CD4-positive, alpha-beta T cell treated with Interferon alpha-2 for 1 hour (primary cell): ENCODE measurements at regions not wholly inside any gene's neighbourhood (a gene's known extent, or its start where the extent isn't known, plus 50 kb on each side); places are given as distances from the start of the nearest gene placed in this dataset.
A peak's percentile ranks its signal among the peaks of the same experiment; 100 is the strongest.

ENCODE experiments used
- DNase-seq, 2 donors: peaks; one replicate each; pipeline ENCODE4 v3.0.0-alpha.2; 2020 to 2022

- no peak for DNase-seq
These were observed 180.2 kb downstream of the SOCS6 start for GRCh38 chr18:70468861-70469547.

- DNase-seq: peak; percentile 21 to 47
These were observed 175.7 kb downstream of the SOCS6 start for GRCh38 chr18:70464343-70465114.

DNA sequence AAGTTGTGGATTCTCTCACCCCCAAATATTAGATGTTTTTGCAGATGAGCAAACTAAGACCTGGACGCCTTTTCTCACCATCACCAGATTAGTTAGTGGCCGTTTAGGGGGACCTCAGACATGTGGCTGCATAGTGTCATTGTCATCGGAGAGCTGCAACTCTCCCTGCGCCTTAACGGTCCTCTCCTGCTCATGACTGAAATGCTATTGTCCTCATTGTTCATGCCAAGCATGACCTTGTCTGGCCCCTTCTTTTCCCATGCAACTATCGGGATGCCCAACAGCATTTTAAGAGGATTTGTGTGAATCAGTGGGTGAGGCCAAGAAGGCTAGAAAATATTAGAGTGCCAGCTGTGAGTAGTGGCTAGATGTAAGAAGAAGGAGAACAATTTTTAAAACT, 174.2 kb downstream of the SOCS6 start:
- DNase-seq: no peak

DNA sequence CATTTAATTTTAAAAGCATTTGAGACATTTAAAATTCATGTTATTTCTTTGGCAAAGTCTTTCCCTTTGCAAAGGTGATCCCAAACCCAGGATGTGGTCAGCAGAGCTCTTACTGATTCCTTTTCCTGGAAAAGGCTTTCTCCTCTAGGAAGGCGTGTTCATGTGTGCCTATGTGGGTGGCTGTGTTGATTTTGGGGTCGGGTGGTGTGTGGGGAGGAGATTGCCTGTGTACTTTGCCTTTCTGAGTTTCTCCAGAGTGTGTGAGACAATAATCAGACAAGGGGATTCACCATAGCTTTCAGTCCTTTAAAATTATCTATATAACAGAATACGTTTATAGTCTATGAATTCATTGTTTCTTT, 173.2 kb downstream of the SOCS6 start:
- no peak for DNase-seq

GRCh38 chr18:70461323-70462077, 172.7 kb downstream of the SOCS6 start:
- no peak for DNase-seq

DNA sequence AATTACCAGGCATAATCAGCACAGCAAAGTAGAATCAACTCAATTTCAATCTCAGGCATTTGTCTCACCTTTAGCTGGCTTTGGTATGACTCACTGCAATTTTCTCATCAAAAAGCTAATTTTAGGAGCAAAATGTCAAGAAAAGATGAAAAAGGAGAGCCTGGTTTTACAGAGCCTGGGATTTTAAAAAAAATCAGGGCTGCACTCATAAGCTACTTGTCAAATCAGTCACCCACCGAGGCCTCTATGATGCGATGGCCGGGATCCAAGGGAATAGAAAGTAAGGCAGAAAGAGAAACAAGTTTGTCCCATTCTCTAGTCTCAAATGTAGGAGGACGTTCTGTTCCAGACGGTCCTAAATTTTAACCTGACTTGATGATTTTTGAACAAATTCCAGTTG, 170.9 kb downstream of the SOCS6 start:
- DNase-seq: no peak

DNA sequence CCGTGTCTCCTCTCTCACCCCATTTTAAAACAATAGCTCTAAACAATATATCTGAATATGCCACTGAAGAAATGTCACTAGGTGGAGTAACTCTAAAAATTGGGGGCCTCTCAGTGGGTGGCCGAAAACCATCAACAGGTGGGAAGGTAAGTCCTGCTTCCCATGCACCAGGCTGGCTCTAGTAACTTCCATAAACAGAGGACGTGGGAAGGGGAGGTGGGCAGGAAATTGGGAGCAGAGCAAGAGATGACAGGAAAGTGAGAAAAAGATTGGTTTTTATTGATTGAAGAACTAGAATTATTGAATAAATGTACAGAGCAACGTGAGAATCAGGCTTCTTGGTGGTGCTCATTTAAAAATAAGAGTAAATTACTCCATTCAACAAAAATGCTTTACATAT, 170.4 kb downstream of the SOCS6 start:
- no peak for DNase-seq

GRCh38 chr18:70457788-70458187, 168.9 kb downstream of the SOCS6 start:
- no peak for DNase-seq

DNA sequence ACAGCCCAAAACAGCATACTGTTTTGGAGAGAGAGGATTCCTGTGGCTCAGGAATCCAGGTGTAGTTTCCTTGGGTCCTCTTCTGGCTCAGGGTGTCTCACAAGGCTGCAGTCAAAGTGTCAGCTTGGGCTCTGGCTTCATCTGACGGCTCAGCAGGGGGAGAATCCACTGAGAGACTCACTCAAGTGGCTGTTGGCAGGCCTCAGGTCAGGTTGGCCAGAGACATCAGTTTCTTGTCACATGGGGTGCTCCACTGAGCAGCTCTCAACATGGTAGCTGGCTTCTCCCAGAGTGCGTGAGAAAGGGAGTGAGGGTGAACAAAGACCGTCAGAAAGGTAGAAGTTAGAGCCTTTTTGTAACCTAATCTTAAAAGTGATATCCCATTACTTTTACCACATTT, 168.4 kb downstream of the SOCS6 start:
- no peak for DNase-seq

- DNase-seq: no peak
These were observed 167.5 kb downstream of the SOCS6 start for GRCh38 chr18:70456376-70456775.

- DNase-seq: no peak
These were observed 166.9 kb downstream of the SOCS6 start for GRCh38 chr18:70455731-70456130.

- DNase-seq: peak in 1 of 2 donors; percentile 48
These were observed 166.0 kb downstream of the SOCS6 start for GRCh38 chr18:70454704-70455322.

GRCh38 chr18:70453058-70453775, 164.4 kb downstream of the SOCS6 start:
- no peak for DNase-seq

DNA sequence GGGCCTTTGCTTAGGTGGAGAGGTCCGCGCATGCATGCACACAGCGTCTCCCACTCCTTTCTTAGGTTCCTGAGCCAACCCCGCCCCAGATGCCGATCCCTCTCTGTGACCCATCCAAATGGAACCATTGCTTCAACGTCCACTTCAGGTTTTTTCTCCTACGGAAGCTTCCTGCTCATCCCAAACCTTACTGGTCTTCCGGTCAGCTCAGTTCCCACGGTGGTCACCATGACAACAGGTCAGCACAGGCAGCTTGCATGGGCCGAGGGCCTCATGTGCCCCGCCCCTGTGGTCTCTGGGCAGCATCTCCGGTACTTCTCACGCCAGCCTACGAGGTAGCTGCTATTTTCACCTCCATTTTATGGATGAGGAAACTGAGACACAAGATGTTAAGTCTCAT, 163.7 kb downstream of the SOCS6 start:
- no peak for DNase-seq

DNA sequence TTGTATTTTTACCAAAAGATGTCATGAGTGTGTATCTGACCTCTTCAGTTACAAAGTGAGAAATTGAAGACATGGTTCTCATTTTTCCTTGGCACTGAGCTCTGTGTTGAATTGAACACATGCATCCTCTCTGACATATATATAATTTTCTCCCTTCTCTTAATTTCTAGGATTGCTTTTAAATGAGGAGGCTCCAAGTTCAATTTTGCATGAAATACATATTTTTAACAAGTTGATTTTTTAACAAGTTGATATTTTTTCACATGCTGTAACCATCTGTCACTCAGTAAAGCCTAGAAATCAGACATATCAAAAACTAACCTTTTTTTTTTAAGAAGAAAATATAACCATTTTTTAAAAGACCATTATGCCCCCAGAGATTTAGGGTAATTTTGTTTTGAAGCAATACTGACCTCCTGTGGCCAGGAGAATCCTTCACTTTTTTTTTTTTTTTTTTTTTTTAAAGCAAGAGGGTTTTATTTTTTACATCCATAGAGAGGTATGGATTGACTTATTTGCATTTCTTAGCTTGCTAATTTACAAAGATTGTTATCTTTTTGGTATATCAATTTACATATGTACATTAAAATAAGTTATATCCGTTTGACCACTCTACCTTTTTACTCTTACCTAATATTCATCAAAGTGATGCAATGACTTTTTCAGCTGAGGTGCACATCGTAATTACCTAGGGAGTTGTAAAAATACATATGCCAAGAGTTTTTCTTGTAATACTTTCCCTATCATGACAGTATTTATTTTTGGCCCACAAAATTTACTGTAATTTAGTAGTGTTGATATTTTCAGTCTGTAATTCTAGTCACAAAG, 161.8 kb downstream of the SOCS6 start:
- DNase-seq: no peak

GRCh38 chr18:70448588-70448987, 159.7 kb downstream of the SOCS6 start:
- DNase-seq: no peak

DNA sequence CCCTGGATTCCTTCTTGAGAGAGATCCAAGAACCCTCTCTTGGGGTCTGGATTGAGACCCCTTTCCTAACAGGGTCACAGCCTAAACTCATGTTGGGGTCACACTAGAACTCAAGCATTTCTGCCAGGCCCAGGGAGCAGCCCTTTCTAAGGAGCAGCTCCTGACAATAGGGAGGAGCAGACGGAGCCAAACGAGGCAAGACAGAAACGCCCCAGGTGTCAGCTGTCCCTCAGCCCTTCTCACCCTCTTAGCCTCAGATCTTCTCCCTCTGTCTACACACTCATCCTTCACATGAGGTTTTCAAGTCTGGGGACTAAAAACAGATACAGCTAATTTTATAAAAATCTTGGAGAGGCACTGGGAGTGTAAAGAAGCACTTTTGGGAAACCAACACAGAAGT, 157.2 kb downstream of the SOCS6 start:
- DNase-seq: no peak

GRCh38 chr18:70442933-70443332, 154.1 kb downstream of the SOCS6 start:
- no peak for DNase-seq

DNA sequence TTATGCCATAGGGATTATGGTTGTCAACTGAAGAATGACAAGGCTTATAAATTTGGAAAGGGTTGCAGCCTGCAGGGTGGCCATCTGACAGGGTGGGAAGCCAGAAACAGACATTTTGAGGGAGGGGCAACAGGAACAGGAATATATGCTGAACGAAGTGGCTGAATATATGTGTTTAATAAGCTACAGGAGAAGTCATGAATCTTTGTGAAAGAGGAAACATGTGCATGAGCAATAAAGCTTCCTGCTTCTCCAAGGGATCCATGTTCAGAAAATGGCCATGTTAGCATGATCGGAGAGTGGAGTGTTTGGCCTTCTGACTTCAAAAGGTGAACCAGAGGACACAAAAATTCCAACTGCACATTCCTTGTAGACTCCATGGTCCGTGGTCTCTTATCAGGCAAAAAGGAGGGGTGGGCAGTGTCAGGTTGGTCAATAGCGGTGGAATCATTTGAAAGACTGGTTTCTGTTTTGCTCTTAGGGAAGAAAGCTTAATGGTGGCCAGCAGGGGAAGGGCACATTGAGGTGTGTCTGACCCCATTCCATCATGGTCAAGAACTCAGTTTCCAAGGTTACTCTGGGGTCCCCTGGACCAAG, 144.1 kb downstream of the SOCS6 start:
- DNase-seq: no peak

- no peak for DNase-seq
These were observed 142.4 kb downstream of the SOCS6 start for GRCh38 chr18:70431203-70431624.

DNA sequence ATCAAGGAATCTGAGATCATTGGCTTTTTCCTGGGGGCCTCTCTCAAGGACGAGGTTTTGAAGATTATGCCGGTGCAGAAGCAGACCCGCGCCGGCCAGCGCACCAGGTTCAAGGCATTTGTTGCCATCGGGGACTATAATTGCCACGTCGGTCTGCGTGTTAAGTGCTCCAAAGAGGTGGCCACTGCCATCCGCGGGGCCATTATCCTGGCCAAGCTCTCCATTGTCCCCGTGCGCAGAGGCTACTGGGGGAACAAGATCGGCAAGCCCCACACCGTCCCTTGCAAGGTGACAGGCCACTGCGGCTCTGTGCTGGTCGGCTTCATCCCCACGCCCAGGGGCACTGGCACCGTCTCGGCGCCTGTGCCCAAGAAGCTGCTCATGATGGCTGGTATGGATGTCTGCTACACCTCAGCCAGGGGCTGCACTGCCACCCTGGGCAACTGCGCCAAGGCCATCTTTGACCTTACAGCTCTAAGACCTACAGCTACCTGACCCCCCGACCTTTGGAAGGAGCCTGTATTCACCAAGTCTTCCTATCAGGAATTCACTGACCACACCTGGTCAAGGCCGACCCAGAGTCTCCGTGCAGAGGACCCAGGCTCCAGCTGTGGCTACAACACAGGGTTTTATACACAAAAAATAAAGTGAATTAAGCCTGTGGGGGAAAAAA, 141.8 kb downstream of the SOCS6 start:
- DNase-seq: no peak
